ENCODE measurements at regions not wholly inside any gene's neighbourhood (a gene's known extent, or its start where the extent isn't known, plus 50 kb on each side); places are given as distances from the start of the nearest gene placed in this dataset.

GRCh38 chr5:118195211-118195610 is 793.1 kb downstream of the DTWD2 start:
- Histone ChIP-seq H3K27me3 (ENCODE audit: control insufficient read depth, insufficient read depth, low read length) (no peaks in the 10 kb centered on the region), H3K36me3 (ENCODE audit: control insufficient read depth, insufficient read depth, low read length) (no peaks in the 10 kb centered on the region), H3K4me1 (ENCODE audit: control insufficient read depth, insufficient read depth, low read length) (peaks cover 40% of the 10 kb centered on the region), H3K9me3 (ENCODE audit: control insufficient read depth, insufficient read depth, low read length) (no peaks in the 10 kb centered on the region), H3K9ac (ENCODE audit: low read depth, low read length) (no peak overlapping the region), H3K27ac (ENCODE audit: low read depth, low read length) (no peak overlapping the region), H3K4me3 (ENCODE audit: low read depth, low read length) (no peak overlapping the region)

GRCh38 chr5:118193194-118193905 is 795.0 kb downstream of the DTWD2 start:
- H3K4me1 ChIP-seq (ENCODE audit: control insufficient read depth, insufficient read depth, low read length) = peaks cover 27% of the 10 kb centered on the region
- H3K9me3 ChIP-seq (ENCODE audit: control insufficient read depth, insufficient read depth, low read length) = no peaks in the 10 kb centered on the region
- H3K4me3 ChIP-seq (ENCODE audit: low read depth, low read length) = no peak overlapping the region
- no peaks in the 10 kb centered on the region for H3K27me3 ChIP-seq (ENCODE audit: control insufficient read depth, insufficient read depth, low read length)
- no peak overlapping the region for H3K27ac ChIP-seq (ENCODE audit: low read depth, low read length)
- no peak overlapping the region for H3K9ac ChIP-seq (ENCODE audit: low read depth, low read length)
- H3K36me3 ChIP-seq (ENCODE audit: control insufficient read depth, insufficient read depth, low read length) = no peaks in the 10 kb centered on the region

GRCh38 chr5:118185018-118185417 is 803.3 kb downstream of the DTWD2 start:
- no peaks in the 10 kb centered on the region for H3K9me3 ChIP-seq (ENCODE audit: control insufficient read depth, insufficient read depth, low read length)
- H3K9ac ChIP-seq (ENCODE audit: low read depth, low read length) = no peak overlapping the region
- no peak overlapping the region for H3K27ac ChIP-seq (ENCODE audit: low read depth, low read length)
- no peaks in the 10 kb centered on the region for H3K36me3 ChIP-seq (ENCODE audit: control insufficient read depth, insufficient read depth, low read length)
- no peak overlapping the region for H3K4me3 ChIP-seq (ENCODE audit: low read depth, low read length)
- H3K4me1 ChIP-seq (ENCODE audit: control insufficient read depth, insufficient read depth, low read length) = peaks cover 6% of the 10 kb centered on the region
- no peaks in the 10 kb centered on the region for H3K27me3 ChIP-seq (ENCODE audit: control insufficient read depth, insufficient read depth, low read length)

DNA sequence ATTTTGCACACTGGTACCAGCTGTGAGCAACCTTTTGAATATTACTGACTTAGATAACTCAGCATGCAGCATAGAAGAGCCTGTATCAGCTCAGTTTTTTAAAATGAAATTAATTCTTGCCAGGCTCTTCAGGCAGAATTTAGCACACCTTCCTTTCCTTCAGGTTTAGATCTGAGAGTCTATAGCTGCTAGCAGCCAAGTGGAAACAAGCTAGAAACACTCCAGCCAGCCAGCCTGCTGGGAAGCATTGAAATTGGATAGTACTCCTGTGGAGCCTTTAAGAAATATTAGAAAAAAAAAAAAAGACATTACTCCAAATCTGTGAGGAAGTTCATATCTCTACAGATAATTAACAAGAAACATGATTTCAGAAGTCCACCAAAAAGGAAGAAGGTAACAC is 812.2 kb downstream of the DTWD2 start:
- Histone ChIP-seq H3K4me1 (ENCODE audit: control insufficient read depth, insufficient read depth, low read length) (no peaks in the 10 kb centered on the region), H3K4me3 (ENCODE audit: low read depth, low read length) (no peak overlapping the region), H3K27me3 (ENCODE audit: control insufficient read depth, insufficient read depth, low read length) (no peaks in the 10 kb centered on the region), H3K9me3 (ENCODE audit: control insufficient read depth, insufficient read depth, low read length) (no peaks in the 10 kb centered on the region), H3K27ac (ENCODE audit: low read depth, low read length) (no peak overlapping the region), H3K9ac (ENCODE audit: low read depth, low read length) (no peak overlapping the region), H3K36me3 (ENCODE audit: control insufficient read depth, insufficient read depth, low read length) (no peaks in the 10 kb centered on the region)

GRCh38 chr5:118174671-118175070 is 813.7 kb downstream of the DTWD2 start:
- Histone ChIP-seq H3K9ac (ENCODE audit: low read depth, low read length) (no peak overlapping the region), H3K27ac (ENCODE audit: low read depth, low read length) (no peak overlapping the region), H3K36me3 (ENCODE audit: control insufficient read depth, insufficient read depth, low read length) (no peaks in the 10 kb centered on the region), H3K4me3 (ENCODE audit: low read depth, low read length) (no peak overlapping the region), H3K27me3 (ENCODE audit: control insufficient read depth, insufficient read depth, low read length) (no peaks in the 10 kb centered on the region), H3K4me1 (ENCODE audit: control insufficient read depth, insufficient read depth, low read length) (no peaks in the 10 kb centered on the region), H3K9me3 (ENCODE audit: control insufficient read depth, insufficient read depth, low read length) (no peaks in the 10 kb centered on the region)

- Histone ChIP-seq H3K36me3 (ENCODE audit: control insufficient read depth, insufficient read depth, low read length) (no peaks in the 10 kb centered on the region), H3K4me3 (ENCODE audit: low read depth, low read length) (no peak overlapping the region), H3K27ac (ENCODE audit: low read depth, low read length) (no peak overlapping the region), H3K27me3 (ENCODE audit: control insufficient read depth, insufficient read depth, low read length) (no peaks in the 10 kb centered on the region), H3K4me1 (ENCODE audit: control insufficient read depth, insufficient read depth, low read length) (no peaks in the 10 kb centered on the region), H3K9ac (ENCODE audit: low read depth, low read length) (no peak overlapping the region), H3K9me3 (ENCODE audit: control insufficient read depth, insufficient read depth, low read length) (no peaks in the 10 kb centered on the region)
Observed at GRCh38 chr5:118173340-118173739, 815.0 kb downstream of the DTWD2 start.

DNA sequence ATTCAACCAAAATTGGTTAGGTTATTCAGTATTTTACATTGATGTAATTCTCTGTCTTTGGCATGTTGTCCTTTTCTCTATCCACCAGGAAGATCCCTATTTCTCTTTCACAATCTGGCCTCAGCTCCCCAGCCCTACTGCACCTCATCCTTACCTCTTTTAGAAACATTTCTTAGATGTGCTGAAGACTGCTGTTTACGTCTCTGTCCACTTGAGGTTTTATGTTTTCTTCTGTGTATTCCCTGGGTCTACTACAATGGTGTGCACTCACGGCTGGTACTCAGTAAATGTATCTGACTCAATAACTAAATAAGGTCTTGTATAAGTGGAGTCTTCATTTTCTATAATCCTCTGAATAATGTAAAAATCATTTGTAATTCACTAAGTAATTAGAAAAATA is 822.7 kb downstream of the DTWD2 start:
- Histone ChIP-seq H3K4me1 (ENCODE audit: control insufficient read depth, insufficient read depth, low read length) (no peaks in the 10 kb centered on the region), H3K9me3 (ENCODE audit: control insufficient read depth, insufficient read depth, low read length) (no peaks in the 10 kb centered on the region), H3K27me3 (ENCODE audit: control insufficient read depth, insufficient read depth, low read length) (no peaks in the 10 kb centered on the region), H3K4me3 (ENCODE audit: low read depth, low read length) (no peak overlapping the region), H3K36me3 (ENCODE audit: control insufficient read depth, insufficient read depth, low read length) (no peaks in the 10 kb centered on the region), H3K9ac (ENCODE audit: low read depth, low read length) (no peak overlapping the region), H3K27ac (ENCODE audit: low read depth, low read length) (no peak overlapping the region)

DNA sequence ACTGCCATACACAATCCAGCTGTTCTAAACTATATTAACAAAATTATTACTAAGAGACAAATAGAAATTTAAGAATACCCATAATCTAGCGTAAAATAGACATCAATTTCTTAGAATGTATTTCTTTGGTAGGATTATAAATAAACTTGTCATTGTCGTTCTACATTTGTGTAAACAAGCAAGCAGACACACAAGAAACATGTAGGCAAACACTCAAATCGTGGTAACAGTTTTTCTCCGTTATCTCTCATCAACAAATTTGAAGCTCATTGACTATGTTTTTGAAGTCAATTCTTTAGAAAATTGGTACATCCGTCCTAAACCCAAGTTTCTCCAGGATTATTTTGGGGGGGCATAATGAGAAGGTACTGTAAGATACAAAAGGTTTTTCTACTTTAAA is 832.2 kb downstream of the DTWD2 start:
- H3K4me1 ChIP-seq (ENCODE audit: control insufficient read depth, insufficient read depth, low read length) = 0 out of 2 replicates have a peak, but pooled peaks cover 3% of the 10 kb centered on the region
- no peaks in the 10 kb centered on the region for H3K27me3 ChIP-seq (ENCODE audit: control insufficient read depth, insufficient read depth, low read length)
- H3K36me3 ChIP-seq (ENCODE audit: control insufficient read depth, insufficient read depth, low read length) = no peaks in the 10 kb centered on the region
- no peak overlapping the region for H3K9ac ChIP-seq (ENCODE audit: low read depth, low read length)
- H3K4me3 ChIP-seq (ENCODE audit: low read depth, low read length) = no peak overlapping the region
- H3K9me3 ChIP-seq (ENCODE audit: control insufficient read depth, insufficient read depth, low read length) = no peaks in the 10 kb centered on the region
- no peak overlapping the region for H3K27ac ChIP-seq (ENCODE audit: low read depth, low read length)

DNA sequence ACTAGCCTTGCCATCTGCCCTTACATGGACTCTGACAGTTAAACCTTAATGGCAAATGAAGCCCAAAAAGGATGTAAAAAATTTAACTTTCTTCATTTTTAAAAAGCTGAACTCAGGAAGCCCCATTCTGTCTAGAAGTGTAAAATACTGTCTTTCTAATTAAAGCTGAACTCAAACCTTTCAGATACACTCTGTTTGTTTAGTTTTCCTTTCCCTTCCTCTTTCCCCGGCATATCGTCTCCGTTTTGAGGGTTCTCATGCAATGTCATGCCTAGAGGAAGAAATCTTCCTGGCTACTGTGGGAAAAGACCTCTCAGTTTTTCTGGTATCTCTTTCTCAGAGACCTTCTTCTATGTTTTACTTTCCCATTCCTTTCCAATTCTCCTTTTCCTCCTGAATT is 841.5 kb downstream of the DTWD2 start:
- H3K36me3 ChIP-seq (ENCODE audit: control insufficient read depth, insufficient read depth, low read length) = no peaks in the 10 kb centered on the region
- H3K4me1 ChIP-seq (ENCODE audit: control insufficient read depth, insufficient read depth, low read length) = no peaks in the 10 kb centered on the region
- H3K9me3 ChIP-seq (ENCODE audit: control insufficient read depth, insufficient read depth, low read length) = no peaks in the 10 kb centered on the region
- H3K4me3 ChIP-seq (ENCODE audit: low read depth, low read length) = no peak overlapping the region
- no peak overlapping the region for H3K27ac ChIP-seq (ENCODE audit: low read depth, low read length)
- no peak overlapping the region for H3K9ac ChIP-seq (ENCODE audit: low read depth, low read length)
- H3K27me3 ChIP-seq (ENCODE audit: control insufficient read depth, insufficient read depth, low read length) = no peaks in the 10 kb centered on the region

DNA sequence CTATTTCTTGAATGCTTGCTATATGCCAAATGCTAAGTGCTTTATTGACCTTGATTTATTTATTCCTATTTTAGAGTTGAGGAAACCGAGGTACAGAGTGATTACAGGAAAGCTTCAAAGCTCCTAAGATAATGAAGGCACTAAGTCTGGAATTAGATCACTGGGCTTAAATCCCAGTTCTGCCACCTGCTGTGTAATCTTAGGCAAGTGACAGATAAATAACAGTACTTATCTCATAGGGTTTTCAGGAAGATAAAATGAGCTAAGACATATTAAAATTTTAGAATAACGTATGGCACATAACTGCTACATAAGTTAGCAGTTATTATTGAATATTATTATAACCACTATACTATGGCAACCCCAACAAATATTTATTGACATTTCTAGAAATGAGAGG is 843.8 kb downstream of the DTWD2 start:
- no peaks in the 10 kb centered on the region for H3K27me3 ChIP-seq (ENCODE audit: control insufficient read depth, insufficient read depth, low read length)
- no peak overlapping the region for H3K27ac ChIP-seq (ENCODE audit: low read depth, low read length)
- H3K4me3 ChIP-seq (ENCODE audit: low read depth, low read length) = no peak overlapping the region
- H3K4me1 ChIP-seq (ENCODE audit: control insufficient read depth, insufficient read depth, low read length) = no peaks in the 10 kb centered on the region
- H3K36me3 ChIP-seq (ENCODE audit: control insufficient read depth, insufficient read depth, low read length) = no peaks in the 10 kb centered on the region
- no peaks in the 10 kb centered on the region for H3K9me3 ChIP-seq (ENCODE audit: control insufficient read depth, insufficient read depth, low read length)
- no peak overlapping the region for H3K9ac ChIP-seq (ENCODE audit: low read depth, low read length)

- no peaks in the 10 kb centered on the region for H3K9me3 ChIP-seq (ENCODE audit: control insufficient read depth, insufficient read depth, low read length)
- no peaks in the 10 kb centered on the region for H3K36me3 ChIP-seq (ENCODE audit: control insufficient read depth, insufficient read depth, low read length)
- H3K4me3 ChIP-seq (ENCODE audit: low read depth, low read length) = no peak overlapping the region
- H3K27ac ChIP-seq (ENCODE audit: low read depth, low read length) = no peak overlapping the region
- H3K4me1 ChIP-seq (ENCODE audit: control insufficient read depth, insufficient read depth, low read length) = no peaks in the 10 kb centered on the region
- H3K9ac ChIP-seq (ENCODE audit: low read depth, low read length) = no peak overlapping the region
- H3K27me3 ChIP-seq (ENCODE audit: control insufficient read depth, insufficient read depth, low read length) = no peaks in the 10 kb centered on the region
Observed at GRCh38 chr5:118139361-118139760, 849.0 kb downstream of the DTWD2 start.
